OCI-LY7 (cell line): ENCODE measurements at regions not wholly inside any gene's neighbourhood (a gene's known extent, or its start where the extent isn't known, plus 50 kb on each side); places are given as distances from the start of the nearest gene placed in this dataset. TPM values are rescaled to one million over a fixed set of nuclear protein-coding genes. Genes with fewer than 3 reads are reported as not detected.

ENCODE experiments used
- BruUV-seq: library from RNA; stranded (reverse); fragments of 400-500 nt; replicated peaks from 2 replicates; lab custom pipeline; 2021; lab: Mats Ljungman, UMichigan
- CTCF ChIA-PET: fragments of 300-600 bp; sonication (Branson Sonifier 250); formaldehyde crosslinking; loops from one replicate; lab custom pipeline; 2022; ENCODE audit warnings: antibody characterized with exemption; ENCODE audit not compliant: unreplicated experiment; lab: Charles Lee
- POLR2A ChIA-PET: fragments of 300-600 bp; sonication (Branson Sonifier 250); formaldehyde crosslinking; loops from one replicate; lab custom pipeline; 2022; ENCODE audit warnings: antibody characterized with exemption; lab: Charles Lee
- DNase-seq: peaks from one replicate; pipeline ENCODE4 v3.0.0-alpha.2; 2015; ENCODE audit warnings: low spot score
- H2AFZ ChIP-seq: fragments of 200-600 bp; sonication (generic), shearing (Covaris generic); 2 replicates; pipeline ENCODE4 v1.6.1; 2014; ENCODE audit warnings: mild to moderate bottlenecking, antibody characterized with exemption, low read length, moderate library complexity
- H3K27ac ChIP-seq: fragments of 200-600 bp; sonication (generic); 2 replicates; pipeline ENCODE4 v1.5.1; 2014; ENCODE audit warnings: mixed run types, low read depth, mild to moderate bottlenecking, moderate library complexity, low read length, inconsistent platforms; ENCODE audit not compliant: poor library complexity, severe bottlenecking
- H3K36me3 ChIP-seq: fragments of 200-600 bp; sonication (generic); 2 replicates; pipeline ENCODE4 v1.6.1; 2014; ENCODE audit warnings: mild to moderate bottlenecking, antibody characterized with exemption, low read length, moderate library complexity, mixed read lengths; ENCODE audit not compliant: insufficient read depth
- H3K4me1 ChIP-seq: fragments of 200-600 bp; sonication (generic); 2 replicates; pipeline ENCODE4 v1.5.1; 2014; ENCODE audit warnings: mild to moderate bottlenecking, low read length; ENCODE audit not compliant: insufficient read depth, poor library complexity, severe bottlenecking
- H3K4me2 ChIP-seq: fragments of 200-600 bp; sonication (generic); 2 replicates; pipeline ENCODE4 v1.6.1; 2014; ENCODE audit warnings: mild to moderate bottlenecking, low read length
- H3K4me3 ChIP-seq: fragments of 200-600 bp; sonication (generic); 2 replicates; pipeline ENCODE4 v1.5.1; 2014; ENCODE audit warnings: mild to moderate bottlenecking, low read depth, low read length; ENCODE audit not compliant: poor library complexity, severe bottlenecking
- H3K79me2 ChIP-seq: fragments of 200-600 bp; sonication (generic); 2 replicates; pipeline ENCODE4 v1.6.1; 2016; ENCODE audit warnings: low read depth, mild to moderate bottlenecking, low read length, moderate library complexity, mixed read lengths; ENCODE audit not compliant: insufficient read depth
- H3K9me2 ChIP-seq: fragments of 200-600 bp; sonication (generic); 2 replicates; pipeline ENCODE4 v1.6.1; 2016; ENCODE audit warnings: mild to moderate bottlenecking, low read length, mixed read lengths; ENCODE audit not compliant: insufficient read depth
- H3K9me3 ChIP-seq: fragments of 200-600 bp; sonication (generic); 2 replicates; pipeline ENCODE4 v1.6.1; 2014; ENCODE audit warnings: mild to moderate bottlenecking, mixed run types, low read length, mixed read lengths
- H4K20me1 ChIP-seq: fragments of 200-600 bp; sonication (generic); 2 replicates; pipeline ENCODE4 v1.6.1; 2014; ENCODE audit warnings: mild to moderate bottlenecking, antibody characterized with exemption, low read length, moderate library complexity, mixed read lengths; ENCODE audit not compliant: insufficient read depth
- EZH2phosphoT487 ChIP-seq: fragments of 200-600 bp; sonication (generic); IDR thresholded peaks from 2 replicates; pipeline ENCODE4 v1.6.1; 2018; ENCODE audit warnings: low read depth, borderline replicate concordance, mild to moderate bottlenecking, mixed run types, antibody characterized with exemption, low read length, moderate library complexity, mixed read lengths
- intact Hi-C: fragments of 100-400 bp; cut with micrococcal nuclease; formaldehyde crosslinking; loops from one replicate; pipeline ENCODE4 v1.10.0; 2022; ENCODE audit not compliant: unreplicated experiment
- small RNA-seq: library from RNA; depleted of rRNA; stranded (forward); fragments of <200 nt; gene quantifications from one replicate; pipeline ENCODE3, GENCODE V24; 2014
- TF ChIP-seq, protein P1 (sequence below): fragments of 200-600 bp; sonication (generic); conservative IDR thresholded peaks from 2 replicates; pipeline ENCODE4 v1.5.1; 2014; ENCODE audit warnings: mild to moderate bottlenecking, antibody characterized with exemption, low read length, moderate library complexity, mixed read lengths

DNA sequence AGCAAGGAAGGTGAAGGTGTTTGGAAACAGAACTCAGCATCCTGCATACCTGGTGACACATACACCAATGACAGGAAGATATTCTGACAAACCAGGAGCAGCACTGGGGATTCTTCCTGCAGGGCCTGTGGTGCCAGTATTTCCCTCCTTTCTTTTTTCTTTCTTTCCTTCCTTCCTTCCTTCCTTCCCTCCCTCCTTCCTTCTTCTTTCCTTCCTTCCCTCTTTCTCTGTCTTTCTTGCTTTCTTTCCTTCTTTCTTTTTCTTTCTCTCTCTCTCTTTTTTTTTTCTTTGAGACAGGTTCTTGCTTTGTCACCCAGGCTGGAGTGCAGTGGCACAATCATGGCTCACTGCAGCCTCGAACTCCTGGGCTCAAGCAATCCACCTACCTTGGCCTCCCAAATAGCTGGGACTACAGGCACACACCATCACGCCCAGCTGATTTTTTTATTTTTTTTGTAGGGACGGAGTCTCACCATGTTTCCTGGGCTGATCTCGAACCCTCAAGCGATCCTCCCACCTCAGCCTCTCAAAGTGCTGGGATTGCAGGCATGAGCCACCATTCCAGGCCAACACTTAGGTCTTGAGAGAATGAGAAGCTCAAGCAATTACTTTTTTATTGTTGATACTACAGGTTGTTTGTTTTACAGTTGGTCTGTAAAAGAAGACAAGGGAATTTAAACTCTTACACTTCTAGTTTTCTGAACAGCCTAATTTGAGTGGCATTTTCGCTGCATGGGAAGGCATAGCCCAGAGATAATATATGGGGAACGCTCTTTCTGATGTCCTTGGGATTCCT lies 54.7 kb upstream of the GATA6 start:
- Histone ChIP-seq H3K4me2 (no peak overlapping the region), H3K36me3 (no peaks in the 10 kb centered on the region), H3K4me1 (no peaks in the 10 kb centered on the region), H4K20me1 (no peaks in the 10 kb centered on the region), H3K9me3 (no peaks in the 10 kb centered on the region), H3K4me3 (no peak overlapping the region), H3K79me2 (no peaks in the 10 kb centered on the region), H3K27ac (no peak overlapping the region), H3K9me2 (no peaks in the 10 kb centered on the region), H2AFZ (no peak overlapping the region)
- ChIA-PET CTCF (no interaction called here), POLR2A (interaction anchor here (0.7 kb wide), 1 partner anchor 30 kb away, joined by 5 read pairs; no protein-coding TSS in a partner anchor)
- no peak for DNase-seq
- intact Hi-C loops: no loop called here
- TF ChIP-seq EZH2phosphoT487: no peak
- TF ChIP-seq, protein P1, sequence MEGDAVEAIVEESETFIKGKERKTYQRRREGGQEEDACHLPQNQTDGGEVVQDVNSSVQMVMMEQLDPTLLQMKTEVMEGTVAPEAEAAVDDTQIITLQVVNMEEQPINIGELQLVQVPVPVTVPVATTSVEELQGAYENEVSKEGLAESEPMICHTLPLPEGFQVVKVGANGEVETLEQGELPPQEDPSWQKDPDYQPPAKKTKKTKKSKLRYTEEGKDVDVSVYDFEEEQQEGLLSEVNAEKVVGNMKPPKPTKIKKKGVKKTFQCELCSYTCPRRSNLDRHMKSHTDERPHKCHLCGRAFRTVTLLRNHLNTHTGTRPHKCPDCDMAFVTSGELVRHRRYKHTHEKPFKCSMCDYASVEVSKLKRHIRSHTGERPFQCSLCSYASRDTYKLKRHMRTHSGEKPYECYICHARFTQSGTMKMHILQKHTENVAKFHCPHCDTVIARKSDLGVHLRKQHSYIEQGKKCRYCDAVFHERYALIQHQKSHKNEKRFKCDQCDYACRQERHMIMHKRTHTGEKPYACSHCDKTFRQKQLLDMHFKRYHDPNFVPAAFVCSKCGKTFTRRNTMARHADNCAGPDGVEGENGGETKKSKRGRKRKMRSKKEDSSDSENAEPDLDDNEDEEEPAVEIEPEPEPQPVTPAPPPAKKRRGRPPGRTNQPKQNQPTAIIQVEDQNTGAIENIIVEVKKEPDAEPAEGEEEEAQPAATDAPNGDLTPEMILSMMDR: no peak
- BruUV-seq: no TSS peak

DNA sequence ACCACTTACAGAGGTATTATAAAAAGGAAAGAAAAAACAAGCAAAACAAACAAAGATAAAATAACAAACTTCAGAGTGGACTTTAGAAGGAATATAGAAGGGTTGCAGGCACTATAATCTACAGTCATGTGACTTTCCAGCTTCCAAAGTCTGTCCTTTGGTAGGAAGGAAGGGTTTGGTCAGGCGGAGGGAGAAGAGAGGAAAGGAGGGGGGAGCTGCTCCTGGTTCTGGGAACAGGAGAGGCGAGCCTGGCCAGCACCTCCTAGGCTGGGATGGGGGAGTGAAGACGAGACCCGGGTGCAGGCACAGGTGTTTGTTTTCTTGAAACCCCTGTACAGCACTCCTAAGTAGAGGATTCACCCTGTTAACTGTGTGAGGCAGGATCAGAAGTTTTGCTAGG lies 53.8 kb upstream of the GATA6 start:
- intact Hi-C loops: no loop called here
- no TSS peak for BruUV-seq
- Histone ChIP-seq H3K9me3 (no peaks in the 10 kb centered on the region), H3K9me2 (no peaks in the 10 kb centered on the region), H3K4me2 (no peak overlapping the region), H4K20me1 (no peaks in the 10 kb centered on the region), H2AFZ (no peak overlapping the region), H3K27ac (no peak overlapping the region), H3K36me3 (no peaks in the 10 kb centered on the region), H3K79me2 (no peaks in the 10 kb centered on the region), H3K4me1 (no peaks in the 10 kb centered on the region), H3K4me3 (no peak overlapping the region)
- TF ChIP-seq, protein P1: no peak
- no peak for TF ChIP-seq EZH2phosphoT487
- ChIA-PET POLR2A (no interaction called here), CTCF (no interaction called here)
- DNase-seq: no peak

Small RNA genes in the stretch of these regions (small RNA-seq; reads per million reads assigned to genes)
- gene RNA5SP451: not detected
